GM15510 (cell line): ENCODE measurements at regions not wholly inside any gene's neighbourhood (a gene's known extent, or its start where the extent isn't known, plus 50 kb on each side); places are given as distances from the start of the nearest gene placed in this dataset.

ENCODE experiments used
- POLR2A ChIP-seq: IDR thresholded peaks from 3 replicates; pipeline ENCODE4 v1.6.1; 2011; ENCODE audit warnings: borderline replicate concordance; ENCODE audit not compliant: insufficient read length; ENCODE audit errors: extremely low read depth

- TF ChIP-seq POLR2A, result no peak
Observed at GRCh38 chr2:2909086-2910035, 468.3 kb downstream of the EIPR1 start.

- no peak for TF ChIP-seq POLR2A
Observed at GRCh38 chr2:2906091-2906490, 471.5 kb downstream of the EIPR1 start.

GRCh38 chr2:2904721-2905350, 472.8 kb downstream of the EIPR1 start:
- TF ChIP-seq POLR2A, result no peak

- no peak for TF ChIP-seq POLR2A
Observed at GRCh38 chr2:2902547-2903281, 474.9 kb downstream of the EIPR1 start.

GRCh38 chr2:2901384-2902345, 476.0 kb downstream of the EIPR1 start:
- no peak for TF ChIP-seq POLR2A

- no peak for TF ChIP-seq POLR2A
Observed at GRCh38 chr2:2899826-2900225, 477.8 kb downstream of the EIPR1 start.

- TF ChIP-seq POLR2A, result no peak
Observed at GRCh38 chr2:2898744-2899143, 478.9 kb downstream of the EIPR1 start.

- no peak for TF ChIP-seq POLR2A
Observed at GRCh38 chr2:2896643-2897042, 481.0 kb downstream of the EIPR1 start.

GRCh38 chr2:2896011-2896410, 481.6 kb downstream of the EIPR1 start:
- TF ChIP-seq POLR2A, result no peak

- no peak for TF ChIP-seq POLR2A
Observed at GRCh38 chr2:2892892-2893291, 484.7 kb downstream of the EIPR1 start.

GRCh38 chr2:2892378-2892777, 485.2 kb downstream of the EIPR1 start:
- no peak for TF ChIP-seq POLR2A

GRCh38 chr2:2890901-2891300, 486.7 kb downstream of the EIPR1 start:
- no peak for TF ChIP-seq POLR2A

- no peak for TF ChIP-seq POLR2A
Observed at GRCh38 chr2:2890246-2890645, 487.4 kb downstream of the EIPR1 start.

GRCh38 chr2:2889646-2890045, 488.0 kb downstream of the EIPR1 start:
- no peak for TF ChIP-seq POLR2A
